Activated naive CD8-positive, alpha-beta T cell (primary cell): ENCODE measurements at regions not wholly inside any gene's neighbourhood (a gene's known extent, or its start where the extent isn't known, plus 50 kb on each side); places are given as distances from the start of the nearest gene placed in this dataset.

ENCODE experiments used
- H3K27ac Mint-ChIP-seq: one replicate; pipeline ENCODE4 v1.8.0; 2021; ENCODE audit warnings: mixed read lengths
- H3K27me3 Mint-ChIP-seq: one replicate; pipeline ENCODE4 v1.8.0; 2021; ENCODE audit warnings: mixed read lengths
- H3K36me3 Mint-ChIP-seq: one replicate; pipeline ENCODE4 v1.8.0; 2021; ENCODE audit warnings: mixed read lengths
- H3K4me1 Mint-ChIP-seq: one replicate; pipeline ENCODE4 v1.8.0; 2021; ENCODE audit warnings: low read depth, mixed read lengths
- H3K4me3 Mint-ChIP-seq: one replicate; pipeline ENCODE4 v1.8.0; 2021; ENCODE audit warnings: mild to moderate bottlenecking, mixed read lengths
- H3K9me3 Mint-ChIP-seq: one replicate; pipeline ENCODE4 v1.8.0; 2021; ENCODE audit warnings: low read depth, mixed read lengths

DNA sequence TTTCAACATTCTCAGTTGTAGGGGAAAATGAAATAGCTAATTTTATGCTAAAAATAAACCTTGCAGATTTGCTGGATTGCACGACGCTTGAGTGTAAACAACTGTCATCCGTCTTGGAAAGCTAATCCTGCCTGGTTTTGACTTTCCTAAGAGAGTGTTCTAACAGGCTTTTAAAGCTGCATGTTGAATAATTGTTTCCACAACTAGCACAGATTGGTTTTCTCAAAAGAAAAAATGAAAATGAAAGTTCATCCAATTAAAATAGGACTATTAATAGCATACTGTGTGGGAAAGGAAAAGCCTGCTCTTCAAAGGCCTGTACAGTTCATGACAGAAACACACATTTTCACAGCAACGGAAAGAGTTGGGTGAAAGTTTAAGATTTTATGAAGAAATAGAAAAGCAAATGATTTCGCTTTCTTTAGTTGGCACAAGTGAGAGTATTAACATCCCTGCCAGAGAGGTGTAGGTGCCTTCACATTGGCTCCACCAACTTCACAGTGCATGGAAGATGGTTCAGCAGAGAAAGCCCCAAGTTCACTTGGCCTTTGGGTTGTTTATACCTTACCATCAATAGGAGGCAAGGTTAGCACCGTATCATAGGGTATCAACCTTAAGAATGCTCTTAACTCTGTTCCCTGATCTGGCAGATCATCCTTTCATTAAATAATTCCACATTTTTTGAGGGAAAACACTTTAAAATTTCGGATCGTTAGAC lies 140.0 kb upstream of the GUCY1A1 start:
- Mint-ChIP-seq H3K4me1 (peaks cover 1% of the 10 kb centered on the region), H3K9me3 (no peaks in the 10 kb centered on the region), H3K27me3 (peaks cover 2% of the 10 kb centered on the region), H3K36me3 (no peaks in the 10 kb centered on the region), H3K4me3 (no peak overlapping the region), H3K27ac (no peak overlapping the region)

DNA sequence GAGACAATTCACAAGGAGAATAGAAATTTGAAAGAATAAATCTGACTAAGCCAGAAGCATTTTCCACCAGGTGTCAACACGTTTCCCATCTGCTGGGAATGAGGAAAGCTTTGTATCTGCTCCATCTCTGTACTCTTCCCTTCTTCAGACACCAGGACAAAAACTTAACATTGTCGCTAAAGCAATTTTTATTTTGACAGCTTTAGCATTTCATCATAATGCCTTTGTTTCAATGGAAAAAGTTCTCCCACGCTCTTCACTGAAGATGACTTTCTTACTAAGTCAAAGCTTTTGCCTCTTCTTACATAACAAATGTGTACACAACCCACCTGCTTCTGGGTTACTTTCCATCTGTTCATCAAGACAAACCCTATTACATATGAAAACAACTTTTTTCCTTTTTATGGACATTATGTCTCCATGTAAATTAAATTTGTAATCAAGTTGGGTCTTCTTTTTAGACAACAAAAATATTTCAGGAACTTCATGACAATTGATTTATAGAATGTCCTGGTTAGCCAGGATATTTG lies 141.7 kb upstream of the GUCY1A1 start:
- peaks cover 1% of the 10 kb centered on the region for H3K4me1 Mint-ChIP-seq
- H3K9me3 Mint-ChIP-seq, result no peaks in the 10 kb centered on the region
- peaks cover 2% of the 10 kb centered on the region for H3K27me3 Mint-ChIP-seq

DNA sequence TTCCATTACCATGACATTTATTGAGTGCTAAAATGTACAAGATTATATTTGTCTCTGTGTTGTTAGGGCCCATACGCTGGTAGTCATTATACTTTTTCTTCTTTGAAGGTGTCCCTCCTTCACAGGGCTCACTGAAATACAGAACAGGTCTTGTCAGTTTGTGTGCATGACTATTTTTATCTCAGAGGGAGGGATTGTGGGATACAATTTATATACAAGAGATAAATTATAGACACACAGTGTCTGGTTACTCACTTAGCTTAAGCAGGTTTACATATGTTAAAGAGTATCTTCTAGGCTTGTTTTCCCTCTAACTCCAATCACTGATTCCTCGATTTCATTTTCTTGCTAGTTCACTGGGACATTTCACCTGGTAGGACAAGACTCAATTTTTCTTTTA lies 143.3 kb upstream of the GUCY1A1 start:
- H3K4me3 Mint-ChIP-seq, result no peak overlapping the region
- no peaks in the 10 kb centered on the region for H3K36me3 Mint-ChIP-seq
- H3K4me1 Mint-ChIP-seq, result peaks cover 1% of the 10 kb centered on the region
- H3K27ac Mint-ChIP-seq, result no peak overlapping the region
- no peaks in the 10 kb centered on the region for H3K9me3 Mint-ChIP-seq
- peaks cover 2% of the 10 kb centered on the region for H3K27me3 Mint-ChIP-seq

More for the DNA sequence above, 141.7 kb upstream of the GUCY1A1 start:
- H3K27ac Mint-ChIP-seq, result no peak overlapping the region
- H3K36me3 Mint-ChIP-seq, result no peaks in the 10 kb centered on the region
- H3K4me3 Mint-ChIP-seq, result no peak overlapping the region

DNA sequence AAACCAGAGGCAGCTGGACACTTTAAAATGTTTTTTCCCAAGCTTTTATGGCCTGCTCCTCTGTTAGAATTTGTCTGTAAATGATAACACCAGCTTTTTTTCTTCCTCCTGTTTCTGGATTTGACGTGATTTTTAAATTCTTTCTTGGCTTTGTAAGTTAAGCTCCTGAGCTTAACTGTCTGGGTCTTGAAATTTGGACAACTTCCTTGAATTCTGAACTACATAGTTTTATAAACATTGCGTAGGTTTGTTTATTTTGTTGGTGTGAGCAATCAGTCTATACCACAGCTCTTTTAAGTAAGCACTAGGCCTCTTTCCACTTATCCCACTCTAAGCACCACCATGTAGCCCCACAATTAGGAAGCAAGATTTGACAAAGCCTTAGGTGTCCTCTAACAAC lies 144.4 kb upstream of the GUCY1A1 start:
- Mint-ChIP-seq H3K36me3 (no peaks in the 10 kb centered on the region), H3K27me3 (peaks cover 4% of the 10 kb centered on the region), H3K27ac (no peak overlapping the region), H3K9me3 (no peaks in the 10 kb centered on the region), H3K4me1 (peaks cover 1% of the 10 kb centered on the region), H3K4me3 (no peak overlapping the region)

DNA sequence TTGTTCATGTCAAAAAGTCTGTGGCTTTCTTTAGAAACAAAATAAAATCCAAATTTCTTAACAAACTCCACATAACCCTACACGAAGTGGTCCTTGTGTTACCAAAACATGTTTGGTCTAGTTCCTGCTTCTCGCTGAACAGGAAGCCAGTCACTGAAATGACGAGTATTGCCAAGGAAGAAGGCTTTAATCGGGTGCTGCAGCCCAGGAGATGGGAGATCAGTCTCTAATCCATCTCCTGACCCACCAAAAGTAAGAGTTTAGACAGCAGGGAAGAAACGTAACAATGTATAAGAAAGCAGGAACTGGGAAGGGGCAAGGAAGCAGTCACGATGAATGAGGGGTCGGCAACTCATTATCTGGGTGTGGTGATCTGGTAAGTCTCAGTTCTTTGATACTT lies 144.6 kb upstream of the MAP9 start:
- Mint-ChIP-seq H3K9me3 (no peaks in the 10 kb centered on the region), H3K36me3 (no peaks in the 10 kb centered on the region), H3K27me3 (peaks cover 4% of the 10 kb centered on the region), H3K4me3 (no peak overlapping the region), H3K27ac (no peak overlapping the region), H3K4me1 (peaks cover under 1% of the 10 kb centered on the region)

DNA sequence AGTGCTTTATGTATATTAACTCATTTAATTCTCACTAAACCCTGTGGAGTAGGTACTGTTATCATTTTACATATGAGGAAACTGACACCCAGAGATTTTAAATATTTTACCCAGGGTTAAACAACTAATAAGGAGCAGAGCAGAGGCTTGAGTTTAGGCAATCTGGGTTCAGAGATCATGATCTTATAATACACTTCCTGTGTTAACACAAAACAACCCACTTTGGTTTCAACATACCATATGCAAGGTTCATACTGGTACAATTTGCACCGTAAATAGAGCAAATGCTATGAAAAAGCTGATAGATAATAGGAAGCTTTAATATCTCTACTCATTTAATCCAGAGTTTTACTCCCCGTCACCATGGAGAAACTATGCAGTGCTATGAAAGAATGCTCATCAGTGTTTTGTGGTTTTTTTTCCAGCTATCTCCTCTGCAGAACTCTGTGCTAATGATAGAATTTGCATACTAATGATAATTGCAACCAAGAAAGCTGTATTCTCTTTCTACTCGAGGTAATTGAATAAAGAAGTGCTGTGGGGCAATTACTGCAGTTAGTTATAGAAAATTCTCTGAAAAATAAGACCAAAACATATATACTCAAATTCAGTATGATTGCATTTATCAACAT lies 138.8 kb upstream of the MAP9 start:
- Mint-ChIP-seq H3K27ac (no peak overlapping the region), H3K4me1 (no peaks in the 10 kb centered on the region), H3K36me3 (no peaks in the 10 kb centered on the region), H3K4me3 (no peak overlapping the region), H3K9me3 (no peaks in the 10 kb centered on the region), H3K27me3 (peaks cover 9% of the 10 kb centered on the region)

DNA sequence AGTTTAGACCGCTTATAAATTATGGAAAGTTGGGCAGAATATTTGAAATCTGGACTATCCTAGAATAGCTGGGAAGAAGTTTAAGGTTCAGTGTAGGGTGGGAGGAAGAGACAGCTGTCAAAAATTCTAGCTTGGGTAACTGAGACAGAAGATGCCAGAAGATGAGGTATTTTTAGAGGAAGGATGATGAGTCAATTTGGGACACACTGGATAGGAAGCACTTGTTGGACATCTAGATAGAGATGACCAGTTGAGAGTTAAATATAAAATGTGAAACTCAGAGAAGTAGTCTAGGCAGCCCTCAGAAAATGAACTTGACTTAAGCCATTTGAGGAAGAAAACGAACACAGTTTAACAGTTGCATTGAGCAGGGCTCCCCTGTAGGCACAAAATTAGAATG lies 137.9 kb upstream of the MAP9 start:
- peaks cover 9% of the 10 kb centered on the region for H3K27me3 Mint-ChIP-seq
- H3K36me3 Mint-ChIP-seq, result no peaks in the 10 kb centered on the region
- no peaks in the 10 kb centered on the region for H3K4me1 Mint-ChIP-seq
- no peak overlapping the region for H3K4me3 Mint-ChIP-seq
- H3K27ac Mint-ChIP-seq, result no peak overlapping the region
- H3K9me3 Mint-ChIP-seq, result no peaks in the 10 kb centered on the region

DNA sequence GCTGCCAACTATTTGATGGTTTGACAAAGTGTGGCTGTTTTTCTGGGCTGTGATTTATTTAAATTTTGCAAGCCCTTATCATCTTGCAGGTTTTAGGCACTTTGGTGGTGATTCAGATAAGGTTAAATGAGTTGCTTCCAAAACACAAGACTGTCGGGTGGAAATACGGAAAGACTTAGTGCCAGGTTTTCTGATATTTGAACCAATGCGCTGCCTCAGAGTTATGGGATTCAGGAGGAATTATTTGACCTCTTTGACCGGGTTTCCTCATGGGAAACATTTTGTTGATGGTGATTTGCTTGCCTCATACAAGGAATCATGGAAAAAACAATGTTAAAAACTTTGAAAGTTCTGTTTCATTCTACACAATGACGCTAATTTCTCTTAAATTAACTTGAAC lies 136.1 kb upstream of the MAP9 start:
- no peaks in the 10 kb centered on the region for H3K4me1 Mint-ChIP-seq
- no peak overlapping the region for H3K27ac Mint-ChIP-seq
- H3K36me3 Mint-ChIP-seq, result no peaks in the 10 kb centered on the region
- no peak overlapping the region for H3K4me3 Mint-ChIP-seq
- H3K9me3 Mint-ChIP-seq, result no peaks in the 10 kb centered on the region
- peaks cover 8% of the 10 kb centered on the region for H3K27me3 Mint-ChIP-seq

DNA sequence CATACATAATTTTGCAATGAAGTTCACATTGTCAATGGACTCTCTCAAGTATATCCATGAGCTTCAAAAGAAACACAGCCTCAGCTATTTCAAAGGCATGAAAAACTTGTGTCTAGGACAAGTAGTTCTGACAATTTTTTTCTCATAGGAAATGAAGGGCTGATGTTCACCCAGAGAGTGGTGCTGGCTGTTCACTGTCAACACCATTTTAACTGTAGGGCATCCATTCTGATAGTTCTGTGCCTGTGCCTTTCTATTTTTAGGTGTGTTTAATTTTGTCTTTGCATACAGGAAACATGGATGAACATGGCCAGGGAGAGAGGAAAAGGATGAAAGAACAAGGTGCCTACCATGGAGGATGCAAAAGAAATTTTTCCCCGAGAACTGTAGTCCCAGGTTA lies 135.3 kb upstream of the MAP9 start:
- Mint-ChIP-seq H3K27ac (no peak overlapping the region), H3K9me3 (no peaks in the 10 kb centered on the region), H3K36me3 (no peaks in the 10 kb centered on the region), H3K4me3 (no peak overlapping the region), H3K27me3 (peaks cover 9% of the 10 kb centered on the region), H3K4me1 (no peaks in the 10 kb centered on the region)

DNA sequence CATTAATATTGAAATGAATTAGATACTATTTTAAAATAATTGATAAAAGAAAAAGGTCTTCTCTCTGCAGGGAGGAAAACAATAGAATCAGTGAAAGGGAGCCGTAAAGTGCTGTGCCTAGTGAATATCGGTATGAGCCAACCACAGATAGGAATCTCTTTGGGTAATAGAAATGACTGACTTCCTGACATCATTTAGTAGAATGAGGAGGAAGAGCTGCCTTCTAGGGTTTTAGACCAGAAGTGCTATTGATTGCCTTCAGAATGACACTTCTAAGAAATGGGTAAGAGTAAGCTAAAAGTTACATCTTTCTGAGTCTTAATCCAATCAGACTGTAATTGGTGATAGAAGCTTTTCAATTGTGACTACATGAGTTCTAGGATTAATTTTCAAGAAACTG lies 134.0 kb upstream of the MAP9 start:
- no peak overlapping the region for H3K27ac Mint-ChIP-seq
- no peaks in the 10 kb centered on the region for H3K9me3 Mint-ChIP-seq
- no peaks in the 10 kb centered on the region for H3K36me3 Mint-ChIP-seq
- H3K27me3 Mint-ChIP-seq, result peaks cover 9% of the 10 kb centered on the region
- no peaks in the 10 kb centered on the region for H3K4me1 Mint-ChIP-seq
- H3K4me3 Mint-ChIP-seq, result no peak overlapping the region

DNA sequence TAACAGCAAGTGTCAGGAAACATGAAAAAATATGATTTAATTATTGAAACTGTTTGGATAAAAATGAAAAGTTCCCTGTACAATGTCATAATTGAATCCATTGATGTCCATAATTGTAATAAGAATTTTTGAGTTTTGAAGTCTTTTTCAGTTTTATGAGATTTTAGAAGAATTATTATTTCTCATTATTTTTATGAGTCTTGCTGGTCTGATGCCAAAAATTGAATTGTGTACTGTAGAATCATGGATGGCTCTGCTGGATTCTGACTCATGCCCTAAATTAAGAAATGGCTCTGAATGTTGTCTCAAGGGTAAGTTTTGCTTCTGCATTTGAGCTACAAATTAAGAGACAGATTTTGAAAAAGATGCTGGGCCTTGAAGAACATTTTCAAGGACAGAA lies 132.8 kb upstream of the MAP9 start:
- Mint-ChIP-seq H3K9me3 (no peaks in the 10 kb centered on the region), H3K27ac (no peak overlapping the region), H3K4me3 (no peak overlapping the region), H3K36me3 (no peaks in the 10 kb centered on the region), H3K4me1 (no peaks in the 10 kb centered on the region), H3K27me3 (peaks cover 8% of the 10 kb centered on the region)

DNA sequence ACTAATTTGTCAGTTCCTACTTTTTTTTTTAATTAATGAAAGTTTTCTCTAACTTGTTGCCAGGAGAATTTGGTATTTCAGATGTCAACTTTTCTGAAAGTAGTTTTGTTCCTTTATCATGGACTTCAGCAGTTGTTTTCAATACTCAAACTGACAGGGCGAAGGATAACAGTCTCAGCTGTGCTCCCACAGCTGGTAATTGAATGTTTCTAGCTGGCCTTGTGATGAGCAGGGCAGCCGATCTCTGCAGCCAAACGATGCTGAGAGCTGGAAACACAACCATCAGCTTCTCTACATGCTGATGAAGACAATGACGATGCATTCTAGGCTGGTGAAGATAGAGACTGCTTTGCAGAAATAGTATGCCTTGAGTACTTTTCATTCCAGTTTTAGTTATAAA lies 130.0 kb upstream of the MAP9 start:
- Mint-ChIP-seq H3K27me3 (peaks cover 8% of the 10 kb centered on the region), H3K36me3 (no peaks in the 10 kb centered on the region), H3K4me1 (no peaks in the 10 kb centered on the region), H3K9me3 (no peaks in the 10 kb centered on the region), H3K4me3 (no peak overlapping the region), H3K27ac (no peak overlapping the region)

DNA sequence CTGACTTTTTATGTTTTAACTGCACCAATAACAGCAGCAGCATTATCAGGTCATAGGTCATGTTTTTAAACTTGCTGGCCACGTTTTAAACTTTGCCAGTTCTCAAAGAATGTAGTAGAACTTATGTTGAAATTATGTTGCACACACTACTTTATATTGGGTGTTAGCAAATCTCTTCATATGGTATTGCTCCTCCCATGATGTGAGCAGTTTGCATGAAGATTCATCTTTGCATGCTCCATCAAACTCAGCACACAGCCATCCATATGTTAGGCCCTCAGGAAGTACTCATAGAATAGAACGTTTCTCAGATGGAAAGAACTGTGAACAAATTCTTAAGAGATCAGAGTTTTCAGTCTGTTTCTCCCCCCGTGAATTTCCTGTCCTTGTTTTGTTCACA lies 128.6 kb upstream of the MAP9 start:
- Mint-ChIP-seq H3K36me3 (no peaks in the 10 kb centered on the region), H3K4me3 (no peak overlapping the region), H3K9me3 (no peaks in the 10 kb centered on the region)

DNA sequence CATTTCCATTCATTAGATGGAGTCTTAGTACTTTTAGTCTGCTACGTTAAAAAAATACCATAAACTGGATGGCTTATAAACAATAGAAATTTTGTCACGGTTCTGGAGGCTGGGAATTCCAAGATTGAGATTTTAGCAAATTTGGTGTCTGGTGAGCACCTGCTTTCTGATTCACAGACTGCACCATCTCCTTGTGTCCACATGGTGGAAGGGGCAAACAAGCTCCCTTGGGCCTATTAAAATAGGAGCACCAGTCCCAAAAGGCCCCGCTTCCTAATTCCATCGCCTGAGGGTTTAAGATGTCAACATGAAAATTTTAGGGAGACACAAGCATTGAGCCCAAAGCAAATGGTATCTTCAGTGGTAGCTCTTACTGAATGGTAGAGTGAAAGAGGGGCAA lies 120.5 kb upstream of the MAP9 start:
- Mint-ChIP-seq H3K27ac (no peak overlapping the region), H3K4me1 (no peaks in the 10 kb centered on the region), H3K4me3 (no peak overlapping the region)

More for the DNA sequence above, 128.6 kb upstream of the MAP9 start:
- Mint-ChIP-seq H3K4me1 (no peaks in the 10 kb centered on the region), H3K27ac (no peak overlapping the region), H3K27me3 (peaks cover 4% of the 10 kb centered on the region)

DNA sequence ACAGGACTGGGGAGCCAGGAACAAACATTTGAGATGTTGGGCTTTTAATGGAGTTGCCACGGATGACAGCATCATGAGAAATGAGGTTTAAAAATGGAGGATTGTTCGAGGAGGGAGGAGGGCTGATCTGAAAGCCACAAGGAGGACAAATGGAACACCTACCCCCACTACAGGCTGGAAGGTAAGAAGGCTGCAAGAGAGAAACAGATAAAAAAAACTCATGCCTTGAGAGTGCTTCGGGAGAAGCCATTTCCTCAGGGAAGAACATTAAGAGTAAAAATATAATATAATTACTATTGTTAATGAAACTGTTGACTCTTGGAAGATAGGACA lies 119.5 kb upstream of the MAP9 start:
- Mint-ChIP-seq H3K36me3 (no peaks in the 10 kb centered on the region), H3K4me1 (no peaks in the 10 kb centered on the region), H3K9me3 (no peaks in the 10 kb centered on the region), H3K27ac (no peak overlapping the region), H3K4me3 (no peak overlapping the region), H3K27me3 (peaks cover 6% of the 10 kb centered on the region)

More for the DNA sequence above, 120.5 kb upstream of the MAP9 start:
- Mint-ChIP-seq H3K27me3 (peaks cover 6% of the 10 kb centered on the region), H3K36me3 (no peaks in the 10 kb centered on the region), H3K9me3 (no peaks in the 10 kb centered on the region)
